Islet precursor cell (in vitro differentiated cells): ENCODE measurements at regions not wholly inside any gene's neighbourhood (a gene's known extent, or its start where the extent isn't known, plus 50 kb on each side); places are given as distances from the start of the nearest gene placed in this dataset.
A peak's percentile ranks its signal among the peaks of the same experiment; 100 is the strongest.

Source experiments
- DNase-seq: peaks from one replicate; pipeline ENCODE4 v3.0.0-alpha.2; 2018

GRCh38 chr14:65937079-65937959 lies 524.8 kb downstream of the FUT8 start:
- DNase-seq, result peak; percentile 71

GRCh38 chr14:65937960-65938316 lies 525.4 kb downstream of the FUT8 start:
- DNase-seq, result no peak

GRCh38 chr14:65938738-65939137 lies 526.2 kb downstream of the FUT8 start:
- no peak for DNase-seq

GRCh38 chr14:65939184-65939583 lies 526.7 kb downstream of the FUT8 start:
- no peak for DNase-seq

- DNase-seq, result peak; percentile 71
Measured at GRCh38 chr14:65940056-65940735, 527.7 kb downstream of the FUT8 start.

GRCh38 chr14:65941091-65941490 lies 528.6 kb downstream of the FUT8 start:
- DNase-seq, result no peak

- no peak for DNase-seq
Measured at GRCh38 chr14:65943150-65943549, 530.6 kb downstream of the FUT8 start.

GRCh38 chr14:65943916-65944410 lies 531.4 kb downstream of the FUT8 start:
- DNase-seq, result no peak

- peak; percentile 87 for DNase-seq
Measured at GRCh38 chr14:65945327-65945726, 532.8 kb downstream of the FUT8 start.

- peak; percentile 66 for DNase-seq
Measured at GRCh38 chr14:65946494-65946893, 534.0 kb downstream of the FUT8 start.

GRCh38 chr14:65948302-65948701 lies 535.8 kb downstream of the FUT8 start:
- peak; percentile 89 for DNase-seq

- DNase-seq, result no peak
Measured at GRCh38 chr14:65949711-65950516, 536.3 kb upstream of the CCDC196 start.

- no peak for DNase-seq
Measured at GRCh38 chr14:65954942-65955341, 531.2 kb upstream of the CCDC196 start.

- DNase-seq, result no peak
Measured at GRCh38 chr14:65957631-65958205, 528.5 kb upstream of the CCDC196 start.

GRCh38 chr14:65958664-65959562 lies 527.3 kb upstream of the CCDC196 start:
- DNase-seq, result no peak

- no peak for DNase-seq
Measured at GRCh38 chr14:65959563-65960024, 526.6 kb upstream of the CCDC196 start.

GRCh38 chr14:65961004-65961403 lies 525.2 kb upstream of the CCDC196 start:
- DNase-seq, result peak; percentile 76

GRCh38 chr14:65962952-65963351 lies 523.2 kb upstream of the CCDC196 start:
- DNase-seq, result no peak

- DNase-seq, result no peak
Measured at GRCh38 chr14:65964366-65964765, 521.8 kb upstream of the CCDC196 start.

GRCh38 chr14:65966188-65966587 lies 520.0 kb upstream of the CCDC196 start:
- no peak for DNase-seq

GRCh38 chr14:65972346-65972870 lies 513.8 kb upstream of the CCDC196 start:
- DNase-seq, result no peak
